NCI-H460 (cell line): ENCODE measurements at regions not wholly inside any gene's neighbourhood (a gene's known extent, or its start where the extent isn't known, plus 50 kb on each side); places are given as distances from the start of the nearest gene placed in this dataset.

Experiments
- DNase-seq: peaks from one replicate; pipeline ENCODE4 v3.0.0-alpha.2; 2016; ENCODE audit warnings: low read depth; ENCODE audit errors: extremely low read depth

DNA sequence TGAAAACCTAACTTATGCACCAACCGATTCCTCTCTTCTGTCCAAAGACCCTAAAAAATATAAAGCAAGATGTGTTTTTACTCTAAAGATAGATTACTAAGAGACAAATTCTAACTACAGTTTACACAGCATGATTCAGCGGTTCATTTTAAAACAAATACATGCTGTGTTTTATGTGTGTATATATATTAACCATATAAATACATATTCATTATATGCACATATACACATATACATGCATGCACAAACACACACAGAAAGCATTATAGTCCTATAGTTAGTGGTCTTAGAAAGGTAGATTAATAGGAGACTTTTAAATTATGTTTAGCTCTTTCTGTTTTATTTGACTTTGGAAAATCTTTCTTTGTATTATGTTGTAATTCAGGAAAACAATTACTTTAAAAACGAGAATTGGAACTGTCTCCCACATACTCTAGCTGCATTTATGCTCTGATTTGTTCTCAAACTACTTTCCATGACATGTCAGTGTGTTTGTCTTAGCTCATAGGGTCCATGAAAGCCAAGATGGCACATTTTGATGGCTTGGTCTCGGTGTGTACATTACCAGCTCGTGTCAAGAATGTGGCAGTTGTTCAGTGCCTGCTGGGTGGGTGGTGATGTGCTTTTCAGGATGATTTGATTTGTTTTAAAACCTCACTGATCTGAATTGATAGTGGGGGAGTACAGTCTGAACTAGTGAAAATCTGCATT is 548.8 kb upstream of the SALL1 start:
- no peak for DNase-seq

DNA sequence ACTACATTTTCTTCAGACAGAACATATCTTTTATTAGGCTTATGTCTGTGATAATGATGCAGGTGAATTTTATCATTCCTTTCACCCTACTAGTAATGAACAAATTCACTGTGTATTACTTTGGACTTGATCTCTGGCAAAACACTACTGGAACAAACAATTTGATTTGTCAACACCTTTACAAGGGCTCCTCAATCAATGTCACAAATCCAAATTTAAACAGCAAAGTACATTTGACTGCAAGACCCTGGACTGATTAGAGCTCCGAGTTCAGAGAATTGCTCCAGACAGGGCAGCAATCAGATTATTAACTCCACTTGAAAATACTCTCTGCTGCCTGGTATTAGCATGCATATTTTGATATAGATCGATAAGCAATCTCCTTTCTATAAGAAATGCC is 547.6 kb upstream of the SALL1 start:
- no peak for DNase-seq

DNA sequence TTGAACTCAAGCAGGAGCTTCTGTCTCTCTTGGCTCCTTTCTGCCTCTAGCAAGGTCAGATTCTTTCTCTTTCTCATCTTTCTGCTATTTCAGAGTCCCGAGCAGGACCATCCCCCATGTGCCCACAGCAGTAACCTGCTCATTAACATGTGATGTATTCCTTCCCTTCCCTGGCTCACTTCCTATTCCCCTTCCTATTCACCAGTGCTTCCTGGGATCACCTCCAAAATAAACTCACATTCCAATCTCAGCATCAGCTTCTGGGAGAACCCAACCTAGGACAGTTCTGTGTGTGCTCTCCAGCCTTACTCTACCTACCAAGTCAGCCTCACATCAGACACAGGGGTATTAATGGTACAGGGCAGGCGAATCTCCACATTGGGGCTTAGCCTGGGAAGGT is 546.4 kb upstream of the SALL1 start:
- DNase-seq, result no peak

DNA sequence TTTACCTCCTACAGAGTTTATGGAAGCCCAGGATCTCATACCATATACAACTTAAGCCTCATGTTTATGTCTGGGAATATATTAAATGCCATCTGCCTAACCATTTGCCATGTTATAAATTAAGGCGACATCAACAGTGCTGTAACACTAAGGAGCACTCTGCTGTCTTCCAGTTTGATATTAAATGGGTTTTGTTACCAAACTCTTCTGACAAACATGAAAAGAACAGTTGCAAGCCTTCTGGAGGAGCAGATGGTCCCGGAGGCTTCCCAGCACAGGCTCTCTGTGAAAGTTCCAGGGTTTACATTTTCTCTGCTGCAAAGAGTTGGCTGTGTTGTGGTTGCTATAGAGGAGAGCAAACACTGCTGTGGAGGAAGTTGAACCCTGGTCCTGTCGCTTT is 545.3 kb upstream of the SALL1 start:
- no peak for DNase-seq

- no peak for DNase-seq
Observed at GRCh38 chr16:51691109-51691508, 540.0 kb upstream of the SALL1 start.

DNA sequence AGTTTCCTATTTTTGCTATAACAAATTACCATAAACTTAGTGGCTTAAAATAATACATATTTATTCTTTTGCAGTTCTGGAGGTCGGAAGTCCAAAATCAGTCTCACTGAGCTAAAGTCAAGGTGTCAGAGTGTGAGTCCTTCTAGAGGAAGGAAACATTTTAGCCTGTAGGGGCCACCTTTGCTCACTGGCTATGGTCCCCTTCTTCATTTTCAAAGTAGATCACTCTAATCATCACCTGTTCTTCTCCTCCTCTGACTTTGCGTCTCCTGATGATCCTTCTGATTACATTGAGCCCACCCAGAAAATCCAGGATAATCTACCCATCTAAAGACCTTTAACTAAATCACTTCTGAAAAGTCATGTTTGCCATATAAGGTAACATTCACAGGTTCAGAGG is 534.4 kb upstream of the SALL1 start:
- DNase-seq, result no peak

DNA sequence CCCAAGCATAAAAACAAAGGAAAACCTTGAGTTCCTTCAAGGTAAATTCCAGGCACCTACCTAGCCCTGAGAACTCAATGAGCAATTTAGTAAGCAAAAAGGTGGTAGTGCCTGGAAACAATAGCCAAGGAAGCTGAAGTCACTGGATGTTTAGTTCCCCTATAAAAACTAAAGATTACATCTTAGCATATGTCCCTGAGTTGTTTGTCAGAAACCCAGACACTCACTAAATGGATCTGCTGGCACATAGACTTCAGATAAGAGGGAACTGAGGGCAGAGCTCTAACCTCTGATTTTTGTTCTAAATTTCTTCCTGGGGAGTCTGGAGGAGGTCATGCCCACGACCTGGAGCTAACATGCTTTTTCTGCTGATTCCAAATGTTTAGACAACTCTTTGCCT is 532.8 kb upstream of the SALL1 start:
- no peak for DNase-seq

- DNase-seq, result no peak
Observed at GRCh38 chr16:51682905-51683304, 531.8 kb upstream of the SALL1 start.

GRCh38 chr16:51674615-51675014 is 523.5 kb upstream of the SALL1 start:
- DNase-seq, result no peak

DNA sequence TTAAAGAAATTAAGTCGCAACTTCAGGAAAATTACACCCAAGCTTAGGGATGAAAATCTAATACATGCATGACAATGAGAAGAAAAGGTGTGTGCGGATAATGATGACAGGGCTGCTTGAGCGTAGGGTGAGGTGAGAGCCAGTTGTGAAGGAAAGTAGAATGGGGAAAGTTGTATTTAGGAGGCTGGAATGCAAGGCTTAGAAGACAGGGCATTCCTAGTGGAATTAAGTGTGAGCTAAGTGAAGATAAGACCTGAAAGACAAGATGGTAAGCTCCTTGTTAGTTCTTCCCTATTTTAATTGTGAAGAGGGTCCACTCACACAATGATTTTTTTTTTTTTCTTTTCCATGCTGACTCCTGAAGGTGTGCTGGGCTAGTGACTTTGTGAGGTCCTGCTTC is 519.5 kb upstream of the SALL1 start:
- DNase-seq, result no peak

GRCh38 chr16:51666821-51667220 is 515.8 kb upstream of the SALL1 start:
- no peak for DNase-seq

GRCh38 chr16:51666074-51666473 is 515.0 kb upstream of the SALL1 start:
- DNase-seq, result no peak

DNA sequence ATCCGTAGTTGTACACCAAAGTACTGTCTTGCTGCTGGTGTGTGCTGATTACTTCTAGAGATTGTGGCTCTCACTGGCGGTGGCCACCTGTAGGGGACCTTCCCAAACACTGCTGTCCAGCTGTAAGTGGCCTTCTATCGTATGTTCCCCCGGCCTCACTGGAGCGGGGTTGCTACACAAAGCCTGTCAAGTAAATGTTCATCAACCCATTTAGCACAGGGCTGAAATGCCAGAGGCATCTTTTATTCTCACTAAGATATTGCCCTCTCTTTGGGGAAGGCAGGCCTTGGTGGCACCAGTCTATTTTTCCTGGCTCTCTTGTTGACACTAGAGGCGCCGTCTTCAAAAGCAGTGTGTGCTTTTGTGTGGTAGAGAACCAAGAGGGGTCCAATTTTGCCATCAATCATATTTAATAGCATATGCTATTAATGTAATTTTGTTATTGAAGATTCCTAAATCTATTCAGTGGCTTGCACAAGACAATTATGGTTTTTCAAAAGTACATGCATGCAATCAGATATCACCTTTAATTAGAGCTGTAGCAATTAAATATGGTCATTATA is 514.4 kb upstream of the SALL1 start:
- no peak for DNase-seq

DNA sequence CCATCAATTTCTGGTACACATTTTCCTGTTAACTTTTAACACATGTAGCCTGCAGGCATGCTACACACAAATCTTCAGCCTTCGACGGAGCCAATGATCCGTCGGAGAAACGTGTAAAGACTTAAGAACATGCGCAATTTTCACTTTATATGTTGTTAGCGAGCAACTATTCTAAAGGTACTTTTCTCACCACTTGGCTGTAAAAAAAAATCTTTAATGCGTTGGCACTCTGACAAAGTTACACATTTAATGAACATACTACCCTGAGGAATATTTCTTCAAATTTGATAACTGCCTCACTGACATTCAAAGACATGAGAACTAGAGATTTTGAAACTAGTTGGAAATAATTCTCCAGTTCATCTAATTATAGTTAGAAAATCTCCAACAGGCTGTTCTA is 507.5 kb upstream of the SALL1 start:
- DNase-seq, result no peak

DNA sequence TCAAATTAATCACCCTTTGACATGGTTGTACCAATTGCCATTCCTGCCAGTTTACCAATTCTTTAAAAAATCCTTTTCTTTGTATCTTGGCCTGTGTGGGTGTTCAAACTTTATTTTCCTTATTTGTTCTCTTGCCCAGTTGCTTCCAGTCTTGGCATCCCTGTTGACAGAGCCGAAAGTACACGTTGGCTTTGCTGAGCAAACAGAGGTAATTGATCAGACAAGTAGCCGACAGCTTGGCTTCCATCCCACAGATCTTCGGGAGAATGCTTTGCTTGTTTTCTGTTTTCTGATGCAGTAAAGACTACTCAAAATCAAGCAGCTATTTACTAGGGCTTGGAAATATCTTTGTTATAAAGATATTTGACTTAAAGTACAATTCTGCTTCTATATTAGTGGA is 506.8 kb upstream of the SALL1 start:
- DNase-seq, result no peak

DNA sequence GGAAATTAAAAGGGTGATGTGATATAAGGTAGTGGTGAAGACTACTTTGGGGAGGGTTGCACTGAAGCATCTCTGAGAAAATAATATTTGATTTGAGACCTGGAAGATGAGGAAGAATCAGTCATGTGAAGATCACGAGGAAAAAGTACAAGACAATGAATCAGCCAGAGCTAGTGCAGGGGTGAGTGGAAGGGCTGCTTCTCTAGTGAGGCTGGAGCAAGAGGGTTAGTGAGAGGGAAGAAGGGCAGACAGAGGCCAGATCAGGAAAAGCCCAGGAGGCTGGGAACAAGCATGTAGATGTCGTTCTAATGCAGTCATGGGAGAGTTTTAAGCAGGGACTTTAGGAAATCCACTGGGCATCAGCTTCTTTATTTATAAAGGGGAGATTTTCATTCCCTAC is 504.2 kb upstream of the SALL1 start:
- DNase-seq, result no peak

DNA sequence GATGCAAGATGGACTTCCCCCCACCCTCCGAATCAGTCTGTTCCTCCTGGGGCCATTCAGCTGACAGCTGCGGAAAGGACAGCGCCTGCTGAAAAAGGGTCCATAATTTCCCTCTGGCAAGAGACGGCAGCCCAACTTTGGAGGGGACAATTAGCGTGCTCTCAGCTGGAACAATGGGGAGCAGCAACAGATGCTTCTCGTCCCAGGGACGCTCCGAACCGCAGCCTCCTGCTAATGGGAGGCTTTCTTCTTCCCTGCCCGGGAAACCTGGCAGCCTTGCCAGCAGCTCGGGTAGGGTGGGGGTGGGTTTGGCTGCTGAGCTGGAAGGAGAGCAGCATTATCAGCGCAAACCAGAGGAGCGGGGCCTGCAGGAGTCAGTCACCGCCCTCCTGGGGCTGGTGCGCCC is 500.0 kb upstream of the SALL1 start:
- no peak for DNase-seq

- DNase-seq, result no peak
Observed at GRCh38 chr16:51649631-51650030, 498.6 kb upstream of the SALL1 start.

GRCh38 chr16:51648526-51648925 is 497.5 kb upstream of the SALL1 start:
- no peak for DNase-seq

DNA sequence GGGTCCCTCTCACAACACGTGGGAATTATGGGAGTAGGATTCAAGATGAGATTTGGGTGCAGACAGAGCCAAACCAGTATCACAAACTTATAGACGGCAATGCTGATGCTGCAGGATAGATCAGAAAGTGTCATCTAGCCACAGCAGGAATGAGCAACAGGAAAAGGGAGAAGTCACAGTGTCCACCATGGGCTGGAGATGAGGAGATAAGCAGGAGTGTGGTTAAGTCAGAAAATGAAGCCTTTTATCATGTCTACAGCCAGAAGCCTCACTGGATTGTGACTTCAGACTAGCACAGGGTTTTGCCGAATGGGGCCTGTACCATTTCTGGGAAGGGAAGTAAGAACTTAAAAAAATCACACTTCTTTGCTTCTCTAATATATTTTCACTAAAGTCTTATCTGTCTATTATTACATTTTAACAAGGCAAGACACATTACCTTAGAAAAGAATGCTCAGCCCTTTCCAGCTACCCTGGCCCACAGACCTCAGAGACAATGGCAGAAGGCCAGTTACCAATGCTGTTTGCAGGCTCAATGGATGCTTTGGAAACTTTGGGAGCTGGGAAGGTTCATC is 490.2 kb upstream of the SALL1 start:
- DNase-seq, result no peak

GRCh38 chr16:51640196-51640595 is 489.1 kb upstream of the SALL1 start:
- DNase-seq, result no peak

DNA sequence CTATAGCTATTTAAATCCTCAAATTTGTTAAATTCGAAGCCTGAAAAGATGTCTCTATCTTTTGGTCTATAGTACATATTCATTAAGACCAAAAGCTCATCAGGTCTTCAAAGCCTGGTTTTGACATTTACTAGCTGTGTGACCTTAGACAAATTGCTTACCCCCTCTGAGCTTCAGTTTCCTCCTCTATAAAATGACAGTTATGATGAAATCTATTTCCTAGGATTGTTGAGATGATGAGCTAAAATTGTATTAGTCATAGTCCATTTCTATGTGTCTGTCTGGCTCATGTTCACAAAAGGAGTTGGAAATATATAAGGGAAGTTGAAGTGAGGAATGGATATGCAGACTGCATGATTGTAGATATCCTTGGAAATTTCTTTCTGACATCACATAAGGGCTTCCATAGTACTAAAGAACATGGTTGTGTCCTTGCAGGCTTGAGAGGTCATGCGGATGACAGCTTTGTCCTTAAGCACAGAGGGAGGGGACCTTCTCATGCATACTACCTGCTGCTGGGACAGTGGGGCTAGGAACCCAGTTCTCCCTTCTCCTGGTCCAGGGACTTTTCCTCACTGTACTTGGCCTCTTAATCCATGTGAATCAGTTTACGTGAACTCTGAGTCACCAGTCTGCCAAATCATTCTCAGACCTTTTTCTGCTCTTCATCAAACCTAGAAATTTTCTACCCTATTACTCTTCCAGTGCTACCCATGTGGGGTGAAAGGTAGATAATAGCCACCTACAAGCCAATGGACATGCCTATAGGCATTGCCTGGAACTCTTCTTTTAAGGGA is 487.5 kb upstream of the SALL1 start:
- DNase-seq, result no peak
